ENCODE measurements at regions not wholly inside any gene's neighbourhood (a gene's known extent, or its start where the extent isn't known, plus 50 kb on each side); places are given as distances from the start of the nearest gene placed in this dataset.
"Not testable (repeated sequence)": the region's sequence is repeated elsewhere in the genome, so short reads cannot be mapped to it uniquely, and the experiment has no call there.

GRCh38 chr16:88228751-88229150 is 154.0 kb upstream of the ZNF469 start:
- not testable (repeated sequence) for DNase-seq (ENCODE audit: low read depth)

- DNase-seq (ENCODE audit: low read depth): not testable (repeated sequence)
Observed at GRCh38 chr16:88229710-88230109, 153.0 kb upstream of the ZNF469 start.

- not testable (repeated sequence) for DNase-seq (ENCODE audit: low read depth)
Observed at GRCh38 chr16:88230276-88230966, 152.3 kb upstream of the ZNF469 start.

- not testable (repeated sequence) for DNase-seq (ENCODE audit: low read depth)
Observed at GRCh38 chr16:88230967-88231615, 151.7 kb upstream of the ZNF469 start.

GRCh38 chr16:88231839-88232238 is 150.9 kb upstream of the ZNF469 start:
- DNase-seq (ENCODE audit: low read depth): not testable (repeated sequence)

GRCh38 chr16:88232401-88233258 is 150.1 kb upstream of the ZNF469 start:
- not testable (repeated sequence) for DNase-seq (ENCODE audit: low read depth)

GRCh38 chr16:88233621-88234420 is 148.9 kb upstream of the ZNF469 start:
- not testable (repeated sequence) for DNase-seq (ENCODE audit: low read depth)

GRCh38 chr16:88234421-88235271 is 148.1 kb upstream of the ZNF469 start:
- DNase-seq (ENCODE audit: low read depth): not testable (repeated sequence)

GRCh38 chr16:88235691-88236090 is 147.1 kb upstream of the ZNF469 start:
- not testable (repeated sequence) for DNase-seq (ENCODE audit: low read depth)

- DNase-seq (ENCODE audit: low read depth): not testable (repeated sequence)
Observed at GRCh38 chr16:88236229-88236628, 146.5 kb upstream of the ZNF469 start.

GRCh38 chr16:88237314-88237713 is 145.4 kb upstream of the ZNF469 start:
- not testable (repeated sequence) for DNase-seq (ENCODE audit: low read depth)

- not testable (repeated sequence) for DNase-seq (ENCODE audit: low read depth)
Observed at GRCh38 chr16:88237761-88238415, 144.9 kb upstream of the ZNF469 start.

GRCh38 chr16:88238732-88239274 is 144.0 kb upstream of the ZNF469 start:
- DNase-seq (ENCODE audit: low read depth): peak; percentile 95

GRCh38 chr16:88240118-88240517 is 142.6 kb upstream of the ZNF469 start:
- DNase-seq (ENCODE audit: low read depth): not testable (repeated sequence)

- DNase-seq (ENCODE audit: low read depth): not testable (repeated sequence)
Observed at GRCh38 chr16:88240776-88241175, 142.0 kb upstream of the ZNF469 start.

- DNase-seq (ENCODE audit: low read depth): not testable (repeated sequence)
Observed at GRCh38 chr16:88241404-88242311, 141.1 kb upstream of the ZNF469 start.

GRCh38 chr16:88242312-88243295 is 140.2 kb upstream of the ZNF469 start:
- DNase-seq (ENCODE audit: low read depth): peak; percentile 59

- DNase-seq (ENCODE audit: low read depth): not testable (repeated sequence)
Observed at GRCh38 chr16:88243921-88244320, 138.8 kb upstream of the ZNF469 start.

Data from fibroblast of the conjunctiva (primary cell).